SHP77 (cell line): ENCODE measurements at regions not wholly inside any gene's neighbourhood (a gene's known extent, or its start where the extent isn't known, plus 50 kb on each side); places are given as distances from the start of the nearest gene placed in this dataset.

ENCODE experiments used
- DNase-seq, 2 experiments: peaks; one replicate each; lab custom pipeline; 2025; lab: John Stamatoyannopoulos, UW

GRCh38 chr12:87841935-87842334, 187.3 kb downstream of the C12orf50 start:
- no peak for DNase-seq

DNA sequence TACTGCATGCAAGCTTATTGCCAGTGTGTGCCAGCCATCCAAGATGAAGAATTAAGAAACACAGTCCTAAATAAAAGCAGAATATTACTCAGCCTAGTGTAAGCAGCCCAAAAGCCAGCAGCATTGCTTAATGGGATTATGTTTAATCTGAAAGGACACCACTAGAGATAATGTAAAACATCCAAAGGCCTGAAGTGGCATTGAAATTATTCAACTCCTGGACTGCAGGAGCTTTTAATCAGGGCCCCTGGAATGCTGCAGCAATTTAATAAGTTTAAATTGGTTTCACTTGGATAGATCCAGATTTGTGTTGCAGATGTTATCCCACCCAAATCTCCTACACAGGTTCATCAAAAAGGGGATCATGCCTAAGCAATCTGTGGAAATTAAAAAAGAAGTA, 193.0 kb downstream of the C12orf50 start:
- DNase-seq = no peak

DNA sequence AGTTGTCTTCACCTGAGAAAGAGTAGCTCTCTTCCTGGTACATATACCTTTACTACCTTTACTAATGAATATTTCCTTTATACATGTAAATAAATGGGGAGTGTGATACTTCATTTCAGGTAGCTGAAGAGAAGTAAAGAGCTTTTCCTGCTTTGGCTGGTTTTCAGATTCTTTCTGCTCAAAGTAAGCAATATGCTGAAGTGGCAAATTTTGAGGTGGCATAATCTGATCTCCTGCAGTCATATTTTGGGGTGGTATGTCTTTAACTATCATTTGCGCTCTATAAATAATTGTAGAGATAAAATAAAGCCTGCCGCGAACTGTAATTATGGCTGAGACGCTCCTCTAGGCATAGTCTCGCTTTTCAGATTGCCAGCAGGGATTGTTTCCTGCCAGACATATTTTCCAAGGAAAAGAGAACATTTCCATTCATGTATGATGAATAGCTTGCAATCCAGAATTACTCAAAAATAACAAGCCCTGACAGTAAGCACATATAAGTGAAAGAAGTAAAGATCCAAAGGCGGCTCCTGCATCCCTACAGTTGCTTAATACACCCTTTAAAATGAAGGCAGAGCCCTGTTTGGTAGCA, 200.7 kb downstream of the C12orf50 start:
- no peak for DNase-seq

- DNase-seq = no peak
Observed at GRCh38 chr12:87827638-87828264, 201.4 kb downstream of the C12orf50 start.

DNA sequence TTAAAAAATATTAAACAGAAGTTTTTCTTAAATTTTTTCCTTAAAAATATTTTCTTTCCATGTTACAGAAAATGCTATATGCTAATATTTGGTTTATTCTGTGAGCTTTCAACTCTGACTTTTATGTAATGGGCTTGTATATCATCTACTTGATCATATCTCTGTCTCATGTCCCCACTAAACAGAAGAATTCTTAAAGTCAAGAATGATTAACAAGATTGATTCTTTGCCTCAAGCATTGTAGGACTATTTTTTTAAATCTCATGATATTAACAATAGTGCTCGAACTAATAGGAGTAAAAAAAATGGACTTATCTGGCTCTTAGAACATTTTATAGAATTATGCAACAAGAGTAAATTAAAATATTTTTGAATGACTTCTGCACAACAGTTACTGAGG, 206.3 kb downstream of the C12orf50 start:
- no peak for DNase-seq

DNA sequence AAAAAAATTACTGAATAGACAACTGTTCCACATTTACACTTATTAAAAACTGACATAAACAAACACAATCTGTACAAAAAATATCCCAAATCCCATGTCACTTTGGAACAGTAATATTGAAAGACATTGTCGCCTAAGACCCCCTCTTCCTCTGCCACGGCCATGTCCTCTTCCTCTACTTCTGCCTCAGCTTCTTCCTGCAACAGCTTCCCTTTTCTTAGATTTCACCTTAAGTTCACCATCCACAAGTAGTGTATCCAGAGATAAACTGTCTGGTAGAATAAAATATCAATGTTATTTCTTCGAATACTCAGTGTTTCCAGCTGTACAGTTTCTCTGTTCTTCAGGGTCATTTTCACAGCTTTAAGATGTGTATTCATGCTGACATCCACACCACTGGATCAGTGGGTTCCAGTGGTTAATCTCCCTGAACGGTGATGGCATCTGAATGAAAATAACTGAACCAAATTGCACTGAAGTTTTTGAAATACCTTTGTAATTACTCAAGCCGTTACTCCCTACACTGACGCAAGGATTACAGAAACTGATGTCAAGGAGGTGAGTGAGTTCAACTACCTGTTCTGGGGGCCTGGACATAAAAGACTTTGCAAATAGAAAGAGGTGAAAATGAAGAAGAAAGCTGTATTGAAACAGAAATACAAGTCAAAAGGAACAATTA, 208.5 kb downstream of the C12orf50 start:
- no peak for DNase-seq

DNA sequence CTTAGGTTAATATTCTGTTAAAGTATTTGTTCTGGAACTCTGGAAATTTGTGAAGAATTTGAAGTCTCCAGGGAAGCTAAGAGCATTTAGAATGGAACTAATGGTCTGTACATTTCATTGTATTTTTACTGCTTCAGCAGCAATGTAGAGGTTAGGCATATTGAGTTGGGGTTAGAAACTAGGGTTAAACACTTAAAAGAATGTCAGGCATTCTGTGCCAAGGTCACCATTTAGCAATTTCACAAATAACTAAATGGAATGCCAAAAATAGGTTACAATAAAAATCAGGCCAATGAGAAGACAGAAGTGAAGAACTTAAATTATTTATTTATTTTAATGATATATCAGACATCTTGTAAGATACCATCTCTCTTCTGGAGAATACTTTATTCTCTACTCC, 210.8 kb downstream of the C12orf50 start:
- DNase-seq = no peak

DNA sequence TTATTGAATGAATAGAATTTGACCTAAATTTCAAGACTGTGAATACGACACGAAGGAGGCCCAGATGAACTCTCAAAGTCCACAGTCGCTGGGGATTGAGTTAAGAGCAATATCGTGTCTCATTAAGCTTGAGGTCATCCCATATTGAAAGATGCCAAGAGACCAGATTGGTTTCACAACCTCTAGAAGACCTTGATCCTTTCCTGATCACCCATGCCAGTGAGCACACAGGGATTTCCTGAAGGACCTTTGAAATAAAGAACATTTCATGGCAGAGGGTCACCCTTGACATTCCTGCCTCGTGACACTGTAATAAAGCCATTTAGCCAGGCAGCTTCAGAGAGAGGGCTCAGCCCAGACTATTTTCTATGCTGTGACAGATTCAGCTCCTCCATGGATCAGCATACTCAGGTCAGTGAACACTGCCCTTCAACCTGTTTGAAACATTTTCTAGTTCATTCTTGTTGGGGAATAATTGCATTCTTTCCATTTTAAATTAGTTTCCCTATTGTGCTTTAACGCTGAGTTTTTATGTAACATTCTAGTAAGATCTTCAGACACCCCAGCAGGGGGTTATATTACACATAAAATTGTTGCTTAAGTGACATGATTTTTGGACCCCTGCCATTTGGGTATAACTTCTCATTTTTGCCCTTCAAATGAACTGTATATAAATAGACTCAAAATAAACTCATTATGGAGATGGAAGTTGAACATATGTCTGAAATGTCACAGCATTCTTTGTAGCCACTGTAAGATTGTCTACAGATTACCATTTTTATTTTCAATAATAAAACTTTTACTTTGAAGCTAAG, 213.2 kb downstream of the C12orf50 start:
- no peak for DNase-seq

- DNase-seq = no peak
Observed at GRCh38 chr12:87814625-87815024, 214.6 kb downstream of the C12orf50 start.

GRCh38 chr12:87813476-87814234, 215.5 kb downstream of the C12orf50 start:
- DNase-seq = no peak

DNA sequence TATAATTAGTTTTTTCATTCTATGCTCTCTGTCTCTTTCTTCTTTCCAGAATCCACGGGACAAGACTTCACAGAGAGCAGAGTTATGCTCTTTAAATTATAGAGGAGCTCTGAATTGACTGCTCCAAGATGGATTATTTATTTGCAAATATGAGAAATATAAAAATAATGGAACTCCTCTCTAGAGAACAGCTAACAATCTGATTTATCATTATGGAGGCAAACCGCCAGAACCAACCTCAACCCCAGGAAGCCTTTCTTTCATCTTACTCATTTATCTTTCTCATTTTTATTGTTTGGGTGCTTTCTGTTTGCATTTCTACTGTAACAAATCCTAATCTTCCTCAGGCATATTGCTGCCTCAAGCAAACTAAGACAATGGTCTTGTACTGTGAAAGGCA, 216.5 kb downstream of the C12orf50 start:
- DNase-seq = no peak

GRCh38 chr12:87812030-87812429, 217.2 kb downstream of the C12orf50 start:
- DNase-seq = no peak

- no peak for DNase-seq
Observed at GRCh38 chr12:87809916-87810315, 219.3 kb downstream of the C12orf50 start.

DNA sequence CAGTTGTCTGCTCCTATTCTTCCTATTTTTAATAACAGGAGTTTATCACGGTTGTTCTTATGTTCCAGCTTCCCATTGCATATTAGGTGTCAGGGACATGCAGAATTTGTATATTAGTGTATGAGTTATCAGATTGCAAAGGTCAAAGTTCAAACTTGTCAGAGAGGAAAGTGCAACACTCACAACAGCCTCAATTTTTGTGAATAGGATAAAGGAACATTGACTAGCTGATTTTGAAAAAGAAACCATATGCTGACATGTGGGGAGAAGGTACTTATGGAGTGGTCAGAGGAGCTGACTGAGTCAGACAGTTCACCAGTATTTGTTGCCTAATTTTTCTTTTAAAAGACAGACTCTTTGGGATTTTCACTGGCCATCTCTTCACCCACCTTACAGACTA, 222.1 kb downstream of the C12orf50 start:
- DNase-seq = no peak

DNA sequence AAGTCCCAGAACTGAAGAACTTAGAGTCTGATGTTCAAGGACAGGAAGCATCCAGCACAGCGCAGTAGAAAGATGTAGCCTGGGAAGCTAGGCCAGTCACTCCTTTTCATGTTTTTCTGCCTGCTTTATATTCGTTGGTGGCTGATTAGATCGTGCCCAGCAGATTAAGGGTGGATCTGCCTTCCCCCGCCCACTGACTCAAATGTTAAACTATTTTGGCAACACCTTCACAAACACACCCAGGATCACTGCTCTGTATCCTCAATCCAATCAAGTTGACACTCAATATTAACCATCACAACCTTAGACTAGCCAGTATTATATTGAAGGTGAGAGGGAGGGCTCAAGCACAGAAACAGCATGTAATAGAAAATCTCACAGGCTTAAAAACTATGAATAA, 222.9 kb downstream of the C12orf50 start:
- DNase-seq = no peak

GRCh38 chr12:87804386-87804785, 224.8 kb downstream of the C12orf50 start:
- DNase-seq = no peak

- DNase-seq = no peak
Observed at GRCh38 chr12:87802721-87803011, 226.5 kb downstream of the C12orf50 start.

DNA sequence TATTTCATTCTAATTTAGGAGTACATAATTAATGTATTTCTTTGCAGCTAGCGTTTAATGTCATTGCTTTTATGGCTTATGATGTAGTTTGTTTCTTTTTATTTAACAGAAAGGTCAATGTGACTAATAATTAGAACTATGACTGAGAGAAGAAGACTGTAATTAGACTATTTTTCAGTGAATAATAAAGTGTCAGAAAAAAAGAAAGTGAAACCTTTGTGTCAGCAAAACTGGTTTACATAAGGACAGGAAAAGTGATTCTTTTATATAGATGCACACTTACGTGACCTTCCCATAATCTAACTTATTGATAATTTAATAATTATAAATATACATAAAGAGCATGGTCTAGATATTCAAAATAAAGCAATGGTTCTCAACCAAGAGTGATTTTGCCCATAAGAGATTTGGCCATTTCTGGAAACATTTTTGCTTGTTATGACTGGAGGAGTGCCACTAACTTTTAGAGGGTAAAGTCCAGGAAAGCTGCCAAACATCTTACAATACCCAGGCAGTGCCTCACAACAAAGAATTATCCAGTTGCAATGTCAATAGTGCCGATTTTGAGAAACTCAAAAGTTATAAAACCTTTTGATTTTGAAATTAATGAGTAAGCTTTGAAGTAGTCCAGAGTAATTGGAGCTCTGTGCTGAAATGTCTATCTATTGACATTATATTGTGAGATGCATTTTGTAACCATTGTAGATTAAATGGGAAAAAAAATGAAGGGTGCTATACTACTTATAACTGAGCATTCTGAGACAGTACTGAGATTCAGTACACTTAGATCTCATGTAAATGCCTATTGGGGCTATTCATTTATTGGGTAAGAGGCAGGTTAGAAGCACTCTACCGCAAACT, 227.1 kb downstream of the C12orf50 start:
- DNase-seq = no peak

- DNase-seq = no peak
Observed at GRCh38 chr12:87796961-87797516, 232.2 kb downstream of the C12orf50 start.

- no peak for DNase-seq
Observed at GRCh38 chr12:87795555-87795954, 233.6 kb downstream of the C12orf50 start.

DNA sequence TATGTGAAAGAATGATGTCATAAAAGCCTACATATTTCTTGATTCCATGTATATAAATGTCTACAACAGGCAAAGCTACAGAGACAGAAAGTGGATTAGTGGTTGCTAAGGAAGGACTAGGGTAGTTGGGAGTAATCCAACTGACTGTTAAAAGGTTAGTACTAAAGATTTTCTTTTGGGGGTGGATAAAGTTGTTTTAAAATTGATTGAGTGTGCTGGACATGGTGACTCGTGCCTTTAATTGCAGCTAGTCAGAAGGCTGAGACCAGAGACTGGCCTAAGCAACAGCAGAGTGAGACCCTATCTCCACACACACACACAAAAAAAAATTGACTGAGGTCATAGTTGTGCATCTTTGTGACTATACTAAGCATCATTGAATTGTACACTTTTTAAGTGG, 234.3 kb downstream of the C12orf50 start:
- no peak for DNase-seq
